ENCODE measurements at regions not wholly inside any gene's neighbourhood (a gene's known extent, or its start where the extent isn't known, plus 50 kb on each side); places are given as distances from the start of the nearest gene placed in this dataset.

- intact Hi-C loops (cut with micrococcal nuclease) = no loop called here
- Mint-ChIP-seq H3K4me1 (no peaks in the 10 kb centered on the region), H3K36me3 (no peaks in the 10 kb centered on the region), H3K9me3 (peaks cover 0 to 3% of the 10 kb centered on the region in 2 donors), H3K27me3 (ENCODE audit: low read depth in 2 of 2) (no peaks in the 10 kb centered on the region), H3K27ac (no peak overlapping the region), H3K4me3 (no peak overlapping the region)
- no peak for DNase-seq
- H3K27me3 ChIP-seq (ENCODE audit: control insufficient read depth, insufficient read depth, low read length) = no peaks in the 10 kb centered on the region
- H3K27ac ChIP-seq (ENCODE audit: low read length) = no peak overlapping the region
- 76% methylated on average over 1 of the region's 1 CpG for WGBS (ENCODE audit: insufficient coverage)
- H3K4me1 ChIP-seq (ENCODE audit: control insufficient read depth, insufficient read depth, low read length) = no peaks in the 10 kb centered on the region
- no peak overlapping the region for H3K4me3 ChIP-seq (ENCODE audit: low read length)
- no peaks in the 10 kb centered on the region for H3K9me3 ChIP-seq (ENCODE audit: control insufficient read depth, insufficient read depth, low read length)
- no peaks in the 10 kb centered on the region for H3K36me3 ChIP-seq (ENCODE audit: control insufficient read depth, insufficient read depth, low read length)
- TF ChIP-seq, protein P1, sequence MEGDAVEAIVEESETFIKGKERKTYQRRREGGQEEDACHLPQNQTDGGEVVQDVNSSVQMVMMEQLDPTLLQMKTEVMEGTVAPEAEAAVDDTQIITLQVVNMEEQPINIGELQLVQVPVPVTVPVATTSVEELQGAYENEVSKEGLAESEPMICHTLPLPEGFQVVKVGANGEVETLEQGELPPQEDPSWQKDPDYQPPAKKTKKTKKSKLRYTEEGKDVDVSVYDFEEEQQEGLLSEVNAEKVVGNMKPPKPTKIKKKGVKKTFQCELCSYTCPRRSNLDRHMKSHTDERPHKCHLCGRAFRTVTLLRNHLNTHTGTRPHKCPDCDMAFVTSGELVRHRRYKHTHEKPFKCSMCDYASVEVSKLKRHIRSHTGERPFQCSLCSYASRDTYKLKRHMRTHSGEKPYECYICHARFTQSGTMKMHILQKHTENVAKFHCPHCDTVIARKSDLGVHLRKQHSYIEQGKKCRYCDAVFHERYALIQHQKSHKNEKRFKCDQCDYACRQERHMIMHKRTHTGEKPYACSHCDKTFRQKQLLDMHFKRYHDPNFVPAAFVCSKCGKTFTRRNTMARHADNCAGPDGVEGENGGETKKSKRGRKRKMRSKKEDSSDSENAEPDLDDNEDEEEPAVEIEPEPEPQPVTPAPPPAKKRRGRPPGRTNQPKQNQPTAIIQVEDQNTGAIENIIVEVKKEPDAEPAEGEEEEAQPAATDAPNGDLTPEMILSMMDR (IDR thresholded peaks at IDR 0.05) = no peak
- no peak for ATAC-seq
These were observed 341.2 kb downstream of the RAD51AP2 start for GRCh38 chr2:17177088-17177487.

- Mint-ChIP-seq H3K27me3 (ENCODE audit: low read depth in 2 of 2) (no peaks in the 10 kb centered on the region), H3K4me1 (no peaks in the 10 kb centered on the region), H3K4me3 (no peak overlapping the region), H3K36me3 (no peaks in the 10 kb centered on the region), H3K9me3 (peaks cover 2 to 3% of the 10 kb centered on the region in 2 donors), H3K27ac (no peak overlapping the region)
- no peaks in the 10 kb centered on the region for H3K4me1 ChIP-seq (ENCODE audit: control insufficient read depth, insufficient read depth, low read length)
- no peak overlapping the region for H3K27ac ChIP-seq (ENCODE audit: low read length)
- TF ChIP-seq, protein P1 (IDR thresholded peaks at IDR 0.05) = no peak
- no peaks in the 10 kb centered on the region for H3K9me3 ChIP-seq (ENCODE audit: control insufficient read depth, insufficient read depth, low read length)
- H3K4me3 ChIP-seq (ENCODE audit: low read length) = no peak overlapping the region
- ATAC-seq = no peak
- H3K36me3 ChIP-seq (ENCODE audit: control insufficient read depth, insufficient read depth, low read length) = no peaks in the 10 kb centered on the region
- intact Hi-C loops (cut with micrococcal nuclease) = no loop called here
- whole genome bisulfite sequencing (ENCODE audit: insufficient coverage) = 30% methylated on average over 6 of the region's 7 CpGs
- no peaks in the 10 kb centered on the region for H3K27me3 ChIP-seq (ENCODE audit: control insufficient read depth, insufficient read depth, low read length)
- DNase-seq = no peak
These were observed 346.7 kb downstream of the RAD51AP2 start for GRCh38 chr2:17171446-17172049.

DNA sequence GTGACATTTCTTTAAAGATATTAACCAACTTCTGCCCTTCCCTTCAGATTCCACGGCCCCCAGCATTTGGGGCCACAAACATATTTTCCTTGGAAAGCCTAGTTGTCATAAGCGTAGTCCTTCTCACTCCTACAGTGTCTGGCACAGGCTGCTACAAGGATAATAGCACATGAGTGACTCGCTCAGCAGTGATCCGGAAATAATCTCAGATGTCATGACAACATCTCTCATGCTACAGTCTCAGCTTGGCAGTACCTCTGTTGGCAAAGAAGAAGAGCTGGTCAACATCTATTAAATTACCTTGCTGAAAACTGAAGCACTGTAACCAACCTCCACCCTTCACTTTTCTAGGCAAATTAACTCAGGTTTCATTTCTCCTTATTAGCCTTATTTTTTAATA, 351.7 kb downstream of the RAD51AP2 start:
- no peaks in the 10 kb centered on the region for H3K9me3 ChIP-seq (ENCODE audit: control insufficient read depth, insufficient read depth, low read length)
- Mint-ChIP-seq H3K4me1 (no peaks in the 10 kb centered on the region), H3K27me3 (ENCODE audit: low read depth in 2 of 2) (no peaks in the 10 kb centered on the region), H3K27ac (no peak overlapping the region), H3K36me3 (no peaks in the 10 kb centered on the region), H3K9me3 (peaks cover 2 to 6% of the 10 kb centered on the region in 2 donors), H3K4me3 (no peak overlapping the region)
- 82% methylated on average over 4 of the region's 4 CpGs for WGBS (ENCODE audit: insufficient coverage)
- H3K4me1 ChIP-seq (ENCODE audit: control insufficient read depth, insufficient read depth, low read length) = no peaks in the 10 kb centered on the region
- no peaks in the 10 kb centered on the region for H3K27me3 ChIP-seq (ENCODE audit: control insufficient read depth, insufficient read depth, low read length)
- intact Hi-C loops (cut with micrococcal nuclease) = no loop called here
- H3K27ac ChIP-seq (ENCODE audit: low read length) = no peak overlapping the region
- no peaks in the 10 kb centered on the region for H3K36me3 ChIP-seq (ENCODE audit: control insufficient read depth, insufficient read depth, low read length)
- H3K4me3 ChIP-seq (ENCODE audit: low read length) = no peak overlapping the region
- DNase-seq (no peak), ATAC-seq (no peak)
- TF ChIP-seq, protein P1 (IDR thresholded peaks at IDR 0.05) = no peak

DNA sequence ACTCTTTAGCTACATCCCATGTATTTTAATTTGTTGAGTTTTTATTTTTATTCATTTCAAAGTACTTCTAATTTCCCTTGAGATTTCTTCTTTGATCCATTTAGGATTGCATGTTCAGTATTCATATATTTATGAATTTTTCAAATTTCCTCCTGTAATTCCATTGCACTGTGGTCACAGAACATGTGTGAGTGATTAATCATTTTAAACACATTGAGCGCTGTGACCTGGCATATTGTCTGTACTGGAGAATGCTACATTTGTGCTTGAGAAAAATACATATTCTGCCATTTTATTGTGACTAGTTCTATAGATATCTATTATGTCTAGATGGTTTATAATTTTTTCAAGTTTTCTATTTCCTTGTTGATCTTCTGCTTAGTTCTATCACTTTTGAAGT, 353.7 kb downstream of the RAD51AP2 start:
- no peak for ATAC-seq
- Mint-ChIP-seq H3K9me3 (peaks cover 2 to 6% of the 10 kb centered on the region in 2 donors), H3K4me1 (no peaks in the 10 kb centered on the region), H3K4me3 (no peak overlapping the region), H3K36me3 (no peaks in the 10 kb centered on the region), H3K27ac (no peak overlapping the region), H3K27me3 (ENCODE audit: low read depth in 2 of 2) (no peaks in the 10 kb centered on the region)
- no peaks in the 10 kb centered on the region for H3K27me3 ChIP-seq (ENCODE audit: control insufficient read depth, insufficient read depth, low read length)
- TF ChIP-seq, protein P1 (IDR thresholded peaks at IDR 0.05) = no peak
- H3K4me1 ChIP-seq (ENCODE audit: control insufficient read depth, insufficient read depth, low read length) = no peaks in the 10 kb centered on the region
- no peak for DNase-seq
- no peaks in the 10 kb centered on the region for H3K36me3 ChIP-seq (ENCODE audit: control insufficient read depth, insufficient read depth, low read length)
- intact Hi-C loops (cut with micrococcal nuclease) = no loop called here
- H3K9me3 ChIP-seq (ENCODE audit: control insufficient read depth, insufficient read depth, low read length) = no peaks in the 10 kb centered on the region
- H3K27ac ChIP-seq (ENCODE audit: low read length) = no peak overlapping the region
- 67% methylated on average over 1 of the region's 1 CpG for WGBS (ENCODE audit: insufficient coverage)
- no peak overlapping the region for H3K4me3 ChIP-seq (ENCODE audit: low read length)
